Left colon (tissue), 2 donors: ENCODE measurements at regions not wholly inside any gene's neighbourhood (a gene's known extent, or its start where the extent isn't known, plus 50 kb on each side); places are given as distances from the start of the nearest gene placed in this dataset.
"Not testable (repeated sequence)": the region's sequence is repeated elsewhere in the genome, so short reads cannot be mapped to it uniquely, and the experiment has no call there.

Experiments used
- ATAC-seq: fragments of 200-7000 bp; cut with Tn5 transposase; one replicate; pipeline ENCODE4 v1.9.1; 2020; ENCODE audit warnings: mild to moderate bottlenecking, moderate library complexity
- DNase-seq, 2 donors: peaks; one replicate each; pipeline ENCODE4 v3.0.0-alpha.2; 2020
- intact Hi-C, 2 donors: fragments of 100-400 bp; cut with DNase I in 1 of 2; cut with micrococcal nuclease in 1 of 2; formaldehyde crosslinking; loops; one replicate each; pipeline versions ENCODE4 v1.11.2 to v1.14.0; 2022; cut with DNase I, micrococcal nuclease
- donor health status: DM: no; HTN: no; CAD: no.
- donor health status: DM: yes; HTN: yes; CAD: no.

GRCh38 chr14:105629091-105629885 is 102.9 kb downstream of the TMEM121 start:
- ATAC-seq, DNase-seq, intact Hi-C loops: not testable (repeated sequence)

- ATAC-seq (no peak), DNase-seq (no peak)
- intact Hi-C loops = no loop called here
These were observed 103.5 kb downstream of the TMEM121 start for GRCh38 chr14:105629886-105630215.

GRCh38 chr14:105630293-105630934 is 104.0 kb downstream of the TMEM121 start:
- ATAC-seq, intact Hi-C loops, DNase-seq: not testable (repeated sequence)

GRCh38 chr14:105630935-105631779 is 104.8 kb downstream of the TMEM121 start:
- DNase-seq, ATAC-seq, intact Hi-C loops: not testable (repeated sequence)

GRCh38 chr14:105632010-105632409 is 105.6 kb downstream of the TMEM121 start:
- intact Hi-C loops = no loop called here
- DNase-seq (no peak), ATAC-seq (no peak)

GRCh38 chr14:105633596-105633995 is 107.2 kb downstream of the TMEM121 start:
- not testable (repeated sequence) for ATAC-seq

GRCh38 chr14:105635560-105635959 is 109.2 kb downstream of the TMEM121 start:
- DNase-seq = no peak
- intact Hi-C loops = no loop called here

More at GRCh38 chr14:105633596-105633995, 107.2 kb downstream of the TMEM121 start:
- DNase-seq, intact Hi-C loops: not testable (repeated sequence)

GRCh38 chr14:105636021-105636420 is 109.6 kb downstream of the TMEM121 start:
- DNase-seq, ATAC-seq, intact Hi-C loops: not testable (repeated sequence)

More at GRCh38 chr14:105635560-105635959, 109.2 kb downstream of the TMEM121 start:
- ATAC-seq = no peak

GRCh38 chr14:105636935-105637334 is 110.6 kb downstream of the TMEM121 start:
- no peak for DNase-seq
- intact Hi-C loops = no loop called here
- no peak for ATAC-seq

- DNase-seq, ATAC-seq, intact Hi-C loops: not testable (repeated sequence)
These were observed 111.0 kb downstream of the TMEM121 start for GRCh38 chr14:105637345-105637744.

- ATAC-seq, intact Hi-C loops, DNase-seq: not testable (repeated sequence)
These were observed 113.9 kb downstream of the TMEM121 start for GRCh38 chr14:105639969-105640931.

GRCh38 chr14:105641075-105641937 is 114.9 kb downstream of the TMEM121 start:
- intact Hi-C loops = no loop called here
- ATAC-seq = no peak
- no peak for DNase-seq

- DNase-seq, ATAC-seq, intact Hi-C loops: not testable (repeated sequence)
These were observed 115.6 kb downstream of the TMEM121 start for GRCh38 chr14:105641951-105642350.

- DNase-seq, ATAC-seq, intact Hi-C loops: not testable (repeated sequence)
These were observed 116.1 kb downstream of the TMEM121 start for GRCh38 chr14:105642486-105642885.

- DNase-seq, intact Hi-C loops, ATAC-seq: not testable (repeated sequence)
These were observed 117.1 kb downstream of the TMEM121 start for GRCh38 chr14:105643406-105644052.

GRCh38 chr14:105644053-105644435 is 117.7 kb downstream of the TMEM121 start:
- ATAC-seq, intact Hi-C loops, DNase-seq: not testable (repeated sequence)

- intact Hi-C loops, ATAC-seq, DNase-seq: not testable (repeated sequence)
These were observed 118.1 kb downstream of the TMEM121 start for GRCh38 chr14:105644457-105644856.
